WERI-Rb-1 (cell line): ENCODE measurements at regions not wholly inside any gene's neighbourhood (a gene's known extent, or its start where the extent isn't known, plus 50 kb on each side); places are given as distances from the start of the nearest gene placed in this dataset.
A peak's percentile ranks its signal among the peaks of the same experiment; 100 is the strongest.

Experiments
- DNase-seq: peaks from one replicate; pipeline ENCODE4 v3.0.0-alpha.2; 2020
- H3K27ac ChIP-seq: fragments of 250-450 bp; sonication (Bioruptor Pico); 2 replicates; pipeline ENCODE4 v1.5.1; 2020; ENCODE audit warnings: mild to moderate bottlenecking, moderate library complexity
- H3K27me3 ChIP-seq: fragments of 250-450 bp; sonication (Bioruptor Pico); 2 replicates; pipeline ENCODE4 v1.5.1; 2021; ENCODE audit warnings: mild to moderate bottlenecking, low read depth, moderate library complexity; ENCODE audit not compliant: insufficient read depth, severe bottlenecking
- H3K36me3 ChIP-seq: fragments of 250-450 bp; sonication (Bioruptor Pico); 2 replicates; pipeline ENCODE4 v1.5.1; 2020; ENCODE audit warnings: mild to moderate bottlenecking, moderate library complexity
- H3K4me3 ChIP-seq: 2 replicates; pipeline ENCODE4 v1.5.1; 2011; ENCODE audit warnings: low read depth, mild to moderate bottlenecking, control low read depth, low read length
- H3K9me3 ChIP-seq: fragments of 250-450 bp; sonication (Bioruptor Pico); 2 replicates; pipeline ENCODE4 v1.5.1; 2021; ENCODE audit warnings: mild to moderate bottlenecking, moderate library complexity; ENCODE audit not compliant: severe bottlenecking
- TF ChIP-seq, protein P1 (sequence below): IDR thresholded peaks from 2 replicates; pipeline ENCODE4 v1.5.1; 2011; ENCODE audit warnings: low read depth, mild to moderate bottlenecking, control low read depth, inconsistent platforms, low read length

DNA sequence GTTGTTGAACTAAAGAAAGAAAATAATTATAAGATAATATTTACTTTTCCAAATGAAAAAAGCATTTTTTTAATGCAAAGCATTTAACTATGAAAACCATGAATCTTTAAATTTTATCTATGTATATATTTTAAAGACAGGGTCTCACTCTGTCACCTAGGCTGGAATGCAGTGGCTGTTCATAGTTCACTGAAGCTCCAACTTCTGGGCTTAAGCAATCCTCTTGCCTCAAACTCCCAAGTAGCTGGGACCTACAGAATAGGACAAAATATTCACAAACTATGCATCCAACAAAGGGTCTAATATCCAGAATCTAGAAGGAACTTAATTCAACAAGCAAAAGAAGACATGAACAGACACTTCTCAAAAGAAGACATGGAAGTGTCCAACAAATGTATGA, 55.9 kb upstream of the ALB start:
- H3K36me3 ChIP-seq: no peaks in the 10 kb centered on the region
- no peaks in the 10 kb centered on the region for H3K9me3 ChIP-seq
- DNase-seq: no peak
- H3K27me3 ChIP-seq: no peaks in the 10 kb centered on the region
- H3K4me3 ChIP-seq: no peak overlapping the region
- TF ChIP-seq, protein P1, sequence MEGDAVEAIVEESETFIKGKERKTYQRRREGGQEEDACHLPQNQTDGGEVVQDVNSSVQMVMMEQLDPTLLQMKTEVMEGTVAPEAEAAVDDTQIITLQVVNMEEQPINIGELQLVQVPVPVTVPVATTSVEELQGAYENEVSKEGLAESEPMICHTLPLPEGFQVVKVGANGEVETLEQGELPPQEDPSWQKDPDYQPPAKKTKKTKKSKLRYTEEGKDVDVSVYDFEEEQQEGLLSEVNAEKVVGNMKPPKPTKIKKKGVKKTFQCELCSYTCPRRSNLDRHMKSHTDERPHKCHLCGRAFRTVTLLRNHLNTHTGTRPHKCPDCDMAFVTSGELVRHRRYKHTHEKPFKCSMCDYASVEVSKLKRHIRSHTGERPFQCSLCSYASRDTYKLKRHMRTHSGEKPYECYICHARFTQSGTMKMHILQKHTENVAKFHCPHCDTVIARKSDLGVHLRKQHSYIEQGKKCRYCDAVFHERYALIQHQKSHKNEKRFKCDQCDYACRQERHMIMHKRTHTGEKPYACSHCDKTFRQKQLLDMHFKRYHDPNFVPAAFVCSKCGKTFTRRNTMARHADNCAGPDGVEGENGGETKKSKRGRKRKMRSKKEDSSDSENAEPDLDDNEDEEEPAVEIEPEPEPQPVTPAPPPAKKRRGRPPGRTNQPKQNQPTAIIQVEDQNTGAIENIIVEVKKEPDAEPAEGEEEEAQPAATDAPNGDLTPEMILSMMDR: no peak
- no peak overlapping the region for H3K27ac ChIP-seq

DNA sequence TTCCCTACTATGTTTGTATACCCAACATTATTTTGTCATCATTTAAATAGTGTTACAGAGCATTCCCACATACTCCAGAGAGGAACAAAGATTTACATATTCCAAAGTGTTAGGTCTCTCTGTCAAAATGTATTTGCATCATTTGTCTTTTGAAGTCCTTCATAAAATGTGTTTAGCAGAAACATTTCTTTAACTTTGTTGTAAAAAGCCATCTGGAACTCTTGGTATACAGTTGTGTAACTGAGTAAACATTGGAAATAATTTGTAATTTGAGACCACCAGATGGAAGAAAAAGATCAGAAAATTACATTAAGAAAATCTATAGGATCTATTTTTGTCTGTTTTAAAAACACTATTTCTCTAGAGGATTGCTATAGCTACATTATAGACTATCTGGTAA, 56.6 kb upstream of the ALB start:
- H3K9me3 ChIP-seq: no peaks in the 10 kb centered on the region
- no peak overlapping the region for H3K27ac ChIP-seq
- no peaks in the 10 kb centered on the region for H3K36me3 ChIP-seq
- H3K4me3 ChIP-seq: no peak overlapping the region
- DNase-seq: no peak
- no peaks in the 10 kb centered on the region for H3K27me3 ChIP-seq
- TF ChIP-seq, protein P1: no peak

DNA sequence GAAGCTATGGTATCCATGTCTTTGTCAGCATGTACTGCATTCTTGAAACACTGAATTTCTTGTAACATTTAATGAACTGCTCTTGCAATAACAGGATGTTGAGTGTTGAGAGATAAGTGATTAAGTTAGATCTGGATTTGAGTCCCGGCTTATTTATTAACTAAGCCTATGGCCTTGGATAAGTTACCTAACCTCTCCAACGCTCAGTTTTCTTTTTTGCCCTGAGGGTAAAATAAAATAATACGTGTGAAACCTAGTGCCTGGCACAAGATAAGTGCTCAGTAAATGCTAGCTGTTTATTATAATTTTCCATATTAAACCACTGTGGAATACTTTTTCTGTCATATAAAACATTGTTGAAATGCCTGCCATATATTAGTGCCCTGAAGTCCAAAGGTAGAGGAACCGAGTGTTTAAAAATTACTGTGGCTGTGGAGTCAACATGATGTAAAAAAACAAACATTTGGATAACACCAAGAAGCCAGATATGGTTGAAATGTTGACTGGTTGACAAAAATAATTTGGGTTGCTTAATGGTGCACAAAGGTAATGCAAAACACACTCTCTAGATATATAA, 58.6 kb upstream of the ALB start:
- H3K27me3 ChIP-seq: no peaks in the 10 kb centered on the region
- no peak overlapping the region for H3K4me3 ChIP-seq
- no peak overlapping the region for H3K27ac ChIP-seq
- H3K36me3 ChIP-seq: no peaks in the 10 kb centered on the region
- no peak for DNase-seq
- no peaks in the 10 kb centered on the region for H3K9me3 ChIP-seq
- TF ChIP-seq, protein P1: no peak

DNA sequence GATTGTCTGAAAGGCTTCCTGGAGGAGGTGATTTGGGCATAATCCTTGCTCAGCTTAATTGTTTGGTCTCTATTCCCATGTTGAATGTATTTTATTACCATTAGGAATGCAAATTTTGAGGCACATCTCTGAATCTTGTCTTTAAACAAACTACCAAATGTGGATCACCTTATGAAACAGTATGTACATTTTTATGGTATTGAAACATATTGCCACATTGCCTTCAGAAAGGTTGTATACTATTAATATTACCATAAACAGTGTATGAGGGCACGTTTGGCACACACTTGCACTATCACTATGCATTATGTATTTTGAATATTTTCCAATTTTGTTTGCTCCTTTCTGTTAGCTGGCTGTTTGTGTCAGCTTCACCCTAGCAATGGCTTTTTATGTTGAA, 60.0 kb upstream of the ALB start:
- Histone ChIP-seq H3K27ac (no peak overlapping the region), H3K36me3 (no peaks in the 10 kb centered on the region), H3K4me3 (no peak overlapping the region), H3K9me3 (no peaks in the 10 kb centered on the region), H3K27me3 (no peaks in the 10 kb centered on the region)
- no peak for DNase-seq
- TF ChIP-seq, protein P1: no peak

DNA sequence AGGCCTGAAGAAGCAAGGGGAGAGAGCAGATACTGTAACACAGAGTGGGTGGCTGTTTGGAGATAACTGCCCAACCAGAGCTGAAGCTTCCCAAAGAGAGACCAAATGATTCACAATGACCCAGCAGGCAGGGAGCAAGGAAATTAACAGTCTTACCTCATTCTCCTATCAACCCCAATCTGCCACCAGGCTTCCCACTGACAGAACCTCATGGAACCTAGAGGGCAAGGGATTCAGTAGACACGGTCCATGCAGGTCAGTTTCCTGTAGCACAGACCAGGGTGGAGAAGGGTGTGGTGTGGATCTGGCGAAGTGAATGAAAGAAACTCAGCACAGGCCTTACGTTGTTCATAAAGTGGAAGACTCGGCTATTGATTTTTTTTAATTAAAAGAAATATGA, 60.7 kb upstream of the ALB start:
- no peak overlapping the region for H3K4me3 ChIP-seq
- no peaks in the 10 kb centered on the region for H3K36me3 ChIP-seq
- H3K9me3 ChIP-seq: no peaks in the 10 kb centered on the region
- DNase-seq: no peak
- H3K27ac ChIP-seq: no peak overlapping the region
- TF ChIP-seq, protein P1: no peak
- H3K27me3 ChIP-seq: no peaks in the 10 kb centered on the region

DNA sequence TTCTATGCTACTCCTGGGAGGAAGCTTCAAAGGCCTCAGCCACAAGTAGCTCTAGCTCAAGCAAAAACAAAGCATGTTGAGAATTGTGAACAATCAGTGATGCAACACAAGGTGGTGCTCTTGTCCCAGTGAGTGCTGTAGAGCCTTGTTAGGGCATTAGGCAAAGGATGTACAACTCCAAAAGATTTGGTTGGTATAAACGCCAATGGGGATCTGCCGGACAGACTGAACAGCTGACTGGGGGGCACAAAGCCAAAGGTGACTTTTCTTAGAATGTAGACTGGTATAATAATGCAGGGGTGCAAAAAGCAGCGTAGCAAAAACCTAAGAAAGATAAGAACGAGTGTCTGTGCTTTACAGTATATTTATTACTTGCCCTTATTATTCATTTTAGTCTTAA, 62.6 kb upstream of the ALB start:
- peak; percentile 51 for DNase-seq
- TF ChIP-seq, protein P1: peak; percentile 76
- Histone ChIP-seq H3K27me3 (no peaks in the 10 kb centered on the region), H3K9me3 (no peaks in the 10 kb centered on the region), H3K36me3 (no peaks in the 10 kb centered on the region), H3K27ac (no peak overlapping the region), H3K4me3 (no peak overlapping the region)
